ENCODE measurements at regions not wholly inside any gene's neighbourhood (a gene's known extent, or its start where the extent isn't known, plus 50 kb on each side); places are given as distances from the start of the nearest gene placed in this dataset.
A peak's percentile ranks its signal among the peaks of the same experiment; 100 is the strongest.

DNA sequence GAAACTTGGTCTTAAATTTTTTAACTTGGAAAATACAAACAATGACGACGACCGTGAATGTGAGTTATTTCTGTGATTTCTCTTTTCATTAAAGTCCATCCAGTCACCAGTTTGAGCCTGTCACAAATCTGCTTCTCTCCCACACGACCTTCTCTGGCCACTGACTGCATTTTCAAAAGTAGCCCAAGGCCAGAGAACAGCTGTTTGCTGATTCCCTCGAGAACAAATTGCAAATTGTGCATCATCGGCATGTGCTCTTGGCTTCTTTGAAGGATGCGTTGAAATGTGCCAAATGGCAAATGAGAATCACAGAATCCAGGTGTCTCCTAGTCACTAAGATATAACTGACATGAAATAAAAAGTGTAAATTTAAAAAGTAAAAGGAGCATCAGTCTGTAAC, 106.4 kb downstream of the AQP9 start:
- 85% methylated on average over 7 of the region's 7 CpGs for WGBS (ENCODE audit: insufficient coverage)
- H3K4me3 Mint-ChIP-seq, result no peak overlapping the region
- H3K27ac Mint-ChIP-seq, result no peak overlapping the region

DNA sequence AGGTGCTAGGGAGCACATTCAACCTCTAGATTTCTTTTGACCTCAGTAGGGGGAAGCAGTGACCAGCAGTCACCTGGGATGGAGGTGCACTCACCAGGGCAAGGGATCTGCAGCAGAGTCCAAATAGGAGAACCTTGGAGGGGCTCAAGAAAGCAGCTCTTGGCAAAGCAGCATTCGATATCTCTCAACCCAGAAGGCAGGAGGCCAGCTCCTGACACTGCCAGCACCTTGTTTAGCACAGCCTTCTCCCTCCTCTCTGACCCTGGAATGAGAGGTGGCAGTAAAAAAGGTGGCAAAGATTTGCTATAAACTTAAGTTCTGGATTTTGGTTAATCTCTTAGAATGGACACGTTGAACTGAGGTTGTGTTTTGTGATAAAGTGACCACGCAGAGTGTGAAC, 107.9 kb downstream of the AQP9 start:
- Histone ChIP-seq H3K4me3 (ENCODE audit: low read length) (no peak overlapping the region), H3K36me3 (ENCODE audit: control insufficient read depth, insufficient read depth, low read length) (no peaks in the 10 kb centered on the region), H3K9me3 (ENCODE audit: control insufficient read depth, insufficient read depth, low read length) (no peaks in the 10 kb centered on the region), H3K27me3 (ENCODE audit: control insufficient read depth, insufficient read depth, low read length) (no peaks in the 10 kb centered on the region), H3K27ac (ENCODE audit: low read length) (no peak overlapping the region), H3K4me1 (ENCODE audit: control insufficient read depth, insufficient read depth, low read length) (peaks cover 22% of the 10 kb centered on the region)
- Mint-ChIP-seq H3K4me1 (peaks cover 26 to 42% of the 10 kb centered on the region in 2 donors), H3K9me3 (no peaks in the 10 kb centered on the region), H3K27ac (no peak overlapping the region), H3K36me3 (no peaks in the 10 kb centered on the region), H3K27me3 (ENCODE audit: low read depth in 2 of 2) (peaks cover 0 to 17% of the 10 kb centered on the region in 2 donors), H3K4me3 (no peak overlapping the region)
- DNase-seq (no peak), ATAC-seq (no peak)
- TF ChIP-seq, protein P1, sequence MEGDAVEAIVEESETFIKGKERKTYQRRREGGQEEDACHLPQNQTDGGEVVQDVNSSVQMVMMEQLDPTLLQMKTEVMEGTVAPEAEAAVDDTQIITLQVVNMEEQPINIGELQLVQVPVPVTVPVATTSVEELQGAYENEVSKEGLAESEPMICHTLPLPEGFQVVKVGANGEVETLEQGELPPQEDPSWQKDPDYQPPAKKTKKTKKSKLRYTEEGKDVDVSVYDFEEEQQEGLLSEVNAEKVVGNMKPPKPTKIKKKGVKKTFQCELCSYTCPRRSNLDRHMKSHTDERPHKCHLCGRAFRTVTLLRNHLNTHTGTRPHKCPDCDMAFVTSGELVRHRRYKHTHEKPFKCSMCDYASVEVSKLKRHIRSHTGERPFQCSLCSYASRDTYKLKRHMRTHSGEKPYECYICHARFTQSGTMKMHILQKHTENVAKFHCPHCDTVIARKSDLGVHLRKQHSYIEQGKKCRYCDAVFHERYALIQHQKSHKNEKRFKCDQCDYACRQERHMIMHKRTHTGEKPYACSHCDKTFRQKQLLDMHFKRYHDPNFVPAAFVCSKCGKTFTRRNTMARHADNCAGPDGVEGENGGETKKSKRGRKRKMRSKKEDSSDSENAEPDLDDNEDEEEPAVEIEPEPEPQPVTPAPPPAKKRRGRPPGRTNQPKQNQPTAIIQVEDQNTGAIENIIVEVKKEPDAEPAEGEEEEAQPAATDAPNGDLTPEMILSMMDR (IDR thresholded peaks at IDR 0.05), result no peak
- intact Hi-C loops (cut with micrococcal nuclease), result no loop called here
- WGBS (ENCODE audit: insufficient coverage), result 67% methylated on average over 3 of the region's 3 CpGs

More for the DNA sequence above, 106.4 kb downstream of the AQP9 start:
- Histone ChIP-seq H3K9me3 (ENCODE audit: control insufficient read depth, insufficient read depth, low read length) (no peaks in the 10 kb centered on the region), H3K27me3 (ENCODE audit: control insufficient read depth, insufficient read depth, low read length) (no peaks in the 10 kb centered on the region), H3K4me3 (ENCODE audit: low read length) (no peak overlapping the region), H3K36me3 (ENCODE audit: control insufficient read depth, insufficient read depth, low read length) (no peaks in the 10 kb centered on the region), H3K27ac (ENCODE audit: low read length) (no peak overlapping the region), H3K4me1 (ENCODE audit: control insufficient read depth, insufficient read depth, low read length) (peaks cover 22% of the 10 kb centered on the region)
- H3K27me3 Mint-ChIP-seq (ENCODE audit: low read depth in 2 of 2), result peaks cover 0 to 17% of the 10 kb centered on the region in 2 donors
- no peak for ATAC-seq
- H3K36me3 Mint-ChIP-seq, result no peaks in the 10 kb centered on the region
- DNase-seq, result no peak
- TF ChIP-seq, protein P1 (IDR thresholded peaks at IDR 0.05), result no peak
- peaks cover 20 to 30% of the 10 kb centered on the region in 2 donors for H3K4me1 Mint-ChIP-seq
- intact Hi-C loops (cut with micrococcal nuclease), result no loop called here
- H3K9me3 Mint-ChIP-seq, result no peaks in the 10 kb centered on the region

DNA sequence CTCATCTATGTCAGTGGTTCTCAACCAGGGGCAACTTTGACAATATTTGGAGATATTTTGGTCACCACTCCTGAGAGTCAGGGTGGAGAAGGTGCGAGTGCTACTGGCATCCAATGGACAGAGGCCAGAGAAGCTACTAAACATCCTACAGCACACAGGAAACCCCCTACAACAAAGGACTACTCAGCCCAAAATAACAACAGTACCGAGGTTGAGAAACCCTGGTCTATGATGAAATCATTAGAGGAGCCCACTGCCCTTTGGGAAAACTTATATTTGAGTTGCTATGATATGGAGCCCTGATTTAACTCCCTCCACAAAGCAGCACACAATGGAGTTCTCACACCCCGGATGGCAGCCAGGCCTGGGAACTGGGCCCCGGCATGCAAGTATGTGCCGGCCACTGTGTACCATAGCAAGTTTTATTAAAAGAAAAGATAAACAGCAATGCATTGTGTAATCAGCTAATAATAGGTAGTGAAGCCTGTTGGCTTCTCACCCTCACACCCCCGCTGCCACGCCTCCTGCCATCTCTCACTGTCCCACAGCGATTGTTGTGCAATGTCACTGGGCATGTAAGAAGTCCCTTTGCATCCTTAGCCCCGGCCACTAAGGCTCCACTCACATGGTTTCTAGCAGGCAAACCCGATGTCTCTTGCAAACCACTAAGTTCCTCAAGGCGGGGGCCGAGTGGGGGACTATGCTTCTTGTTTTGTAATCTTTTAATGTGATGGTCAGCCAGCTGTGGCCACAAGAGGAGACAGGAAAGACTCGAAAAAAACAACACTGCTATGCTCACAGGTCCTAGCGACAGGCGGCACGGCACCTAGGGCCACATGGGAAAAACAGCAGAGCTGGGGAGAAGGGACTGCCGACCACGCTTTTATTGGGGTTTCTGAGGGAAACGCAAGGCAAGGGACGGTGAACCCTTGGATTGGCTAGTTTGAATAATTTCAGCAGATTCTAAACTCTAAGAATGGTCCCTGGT, 110.0 kb downstream of the AQP9 start:
- peaks cover 22% of the 10 kb centered on the region for H3K4me1 ChIP-seq (ENCODE audit: control insufficient read depth, insufficient read depth, low read length)

More for the DNA sequence above, 110.0 kb downstream of the AQP9 start:
- no peaks in the 10 kb centered on the region for H3K9me3 Mint-ChIP-seq
- peak overlapping the region; percentile 64 to 75 for H3K27ac Mint-ChIP-seq
- H3K4me3 Mint-ChIP-seq, result peak overlapping the region; percentile 21
- peaks cover 26 to 42% of the 10 kb centered on the region in 2 donors for H3K4me1 Mint-ChIP-seq
- Histone ChIP-seq H3K9me3 (ENCODE audit: control insufficient read depth, insufficient read depth, low read length) (no peaks in the 10 kb centered on the region), H3K4me3 (ENCODE audit: low read length) (no peak overlapping the region), H3K27ac (ENCODE audit: low read length) (no peak overlapping the region), H3K36me3 (ENCODE audit: control insufficient read depth, insufficient read depth, low read length) (no peaks in the 10 kb centered on the region), H3K27me3 (ENCODE audit: control insufficient read depth, insufficient read depth, low read length) (no peaks in the 10 kb centered on the region)
- ATAC-seq, result peak; percentile 73 to 85 (median 73)
- peak in 1 of 2 donors; percentile 26 for DNase-seq
- TF ChIP-seq, protein P1 (IDR thresholded peaks at IDR 0.05), result no peak
- H3K36me3 Mint-ChIP-seq, result no peaks in the 10 kb centered on the region
- WGBS (ENCODE audit: insufficient coverage), result 63% methylated on average over 19 of the region's 20 CpGs
- intact Hi-C loops (cut with micrococcal nuclease), result no loop called here
- H3K27me3 Mint-ChIP-seq (ENCODE audit: low read depth in 2 of 2), result peaks cover 5 to 12% of the 10 kb centered on the region in 2 donors

Measured in natural killer cell (primary cell).